CD4-positive, alpha-beta T cell treated with Interleukin-15 for 1 hour (primary cell): ENCODE measurements at regions not wholly inside any gene's neighbourhood (a gene's known extent, or its start where the extent isn't known, plus 50 kb on each side); places are given as distances from the start of the nearest gene placed in this dataset.
"Not testable (repeated sequence)": the region's sequence is repeated elsewhere in the genome, so short reads cannot be mapped to it uniquely, and the experiment has no call there.

Experiments used
- DNase-seq: peaks from one replicate; pipeline ENCODE4 v3.0.0-alpha.2; 2020

- DNase-seq = no peak
These were observed 480.0 kb upstream of the JAG1 start for GRCh38 chr20:11153819-11154218.

DNA sequence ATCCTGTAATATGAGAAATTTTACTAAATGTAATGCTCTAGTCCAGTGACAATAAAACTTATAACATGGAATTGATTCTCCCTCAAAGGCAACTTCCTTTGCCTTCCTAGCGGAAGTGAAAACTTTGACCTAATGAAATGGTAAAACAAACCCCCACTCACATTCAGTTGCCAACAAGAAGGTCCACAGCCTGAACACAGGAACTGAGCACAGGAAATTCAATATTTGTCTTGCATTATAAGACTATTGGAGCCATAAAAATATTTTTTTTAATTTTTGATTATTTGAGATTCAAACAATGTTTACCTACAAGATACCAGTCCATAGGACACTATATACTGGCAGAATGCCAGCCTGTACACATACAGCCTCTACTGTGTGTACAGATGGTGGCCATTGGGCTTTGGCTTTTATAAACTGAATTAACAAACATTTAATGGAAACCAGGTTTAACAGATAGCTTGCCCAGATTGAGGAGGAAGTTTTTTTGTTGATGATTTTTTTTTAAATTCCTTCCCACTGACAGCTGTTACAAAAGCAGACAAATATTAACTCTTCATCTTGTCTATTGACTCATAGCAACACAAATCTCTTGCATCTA, 481.5 kb upstream of the JAG1 start:
- no peak for DNase-seq

DNA sequence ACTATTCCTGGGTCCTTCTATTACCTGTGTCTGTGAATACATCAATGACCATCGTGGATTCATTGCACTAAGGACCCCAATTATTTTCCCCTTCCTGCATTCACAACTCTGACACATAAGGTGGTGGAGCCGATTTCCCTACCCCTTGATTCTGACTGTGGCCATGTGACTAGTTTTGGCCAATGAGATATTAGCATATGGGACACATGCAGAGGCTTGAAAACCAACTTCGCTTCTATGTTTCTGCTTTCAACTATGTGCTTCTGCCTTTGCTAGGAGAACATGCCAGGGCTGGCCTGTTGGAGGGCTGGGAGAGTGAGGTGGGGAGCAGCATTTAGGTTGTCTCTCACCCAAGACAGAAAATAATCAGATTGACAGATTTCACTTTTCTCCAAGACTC, 483.1 kb upstream of the JAG1 start:
- no peak for DNase-seq

DNA sequence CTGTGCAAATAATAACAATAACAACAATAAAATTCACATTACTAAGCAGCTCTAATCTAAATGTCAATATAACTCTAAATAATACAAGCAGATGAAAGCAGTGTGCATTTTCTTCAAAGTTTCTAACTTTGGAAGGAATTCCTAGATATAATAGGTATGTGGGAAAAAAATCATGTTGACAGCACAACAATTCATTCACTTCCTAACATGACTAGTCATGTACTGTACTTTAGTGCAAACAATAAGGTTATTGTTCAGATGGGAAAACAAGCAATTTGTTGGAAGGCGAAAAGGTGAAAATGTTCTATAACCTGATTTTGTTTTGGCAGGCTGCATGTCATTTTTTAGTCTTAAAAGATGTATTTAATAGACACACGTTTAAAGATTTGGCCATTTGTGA, 484.3 kb upstream of the JAG1 start:
- no peak for DNase-seq

DNA sequence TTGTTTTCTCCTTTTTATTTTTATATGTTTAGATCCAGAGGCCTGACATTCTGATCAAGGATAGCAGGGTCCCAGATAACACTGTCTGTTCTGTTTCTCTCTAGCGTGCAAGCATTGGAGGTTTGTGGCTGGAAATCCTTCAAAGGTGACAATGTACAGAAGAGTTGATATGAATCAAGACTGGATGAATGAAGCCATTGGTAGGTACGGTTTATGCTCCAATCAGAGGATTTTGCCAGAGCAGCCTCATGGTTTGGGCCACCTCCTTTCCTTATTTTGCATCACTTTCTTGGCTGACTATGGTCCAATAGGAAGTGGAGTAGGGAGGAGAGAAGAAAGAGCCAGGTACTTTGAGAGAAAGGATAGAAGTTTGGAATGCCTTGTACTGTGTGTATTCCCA, 484.8 kb upstream of the JAG1 start:
- no peak for DNase-seq

DNA sequence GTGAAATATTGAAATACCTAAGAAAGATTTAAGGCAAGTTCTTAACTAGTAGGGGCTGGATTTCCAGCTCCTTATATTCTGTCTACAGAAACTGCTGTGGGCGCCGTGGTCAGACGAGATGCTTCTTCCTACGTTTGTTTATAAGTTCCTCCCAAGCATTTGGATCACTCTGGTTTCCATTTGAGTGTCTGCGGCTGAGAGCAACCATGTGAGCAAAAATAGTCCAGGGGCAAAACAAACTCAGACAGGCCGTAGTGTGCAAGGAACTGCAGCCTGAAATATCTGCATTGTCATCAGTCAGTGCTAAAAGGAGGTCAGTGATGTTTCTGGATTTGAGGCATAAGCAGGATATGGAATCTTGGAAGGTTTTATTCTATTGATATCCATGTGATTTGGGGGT, 485.9 kb upstream of the JAG1 start:
- DNase-seq = no peak

DNA sequence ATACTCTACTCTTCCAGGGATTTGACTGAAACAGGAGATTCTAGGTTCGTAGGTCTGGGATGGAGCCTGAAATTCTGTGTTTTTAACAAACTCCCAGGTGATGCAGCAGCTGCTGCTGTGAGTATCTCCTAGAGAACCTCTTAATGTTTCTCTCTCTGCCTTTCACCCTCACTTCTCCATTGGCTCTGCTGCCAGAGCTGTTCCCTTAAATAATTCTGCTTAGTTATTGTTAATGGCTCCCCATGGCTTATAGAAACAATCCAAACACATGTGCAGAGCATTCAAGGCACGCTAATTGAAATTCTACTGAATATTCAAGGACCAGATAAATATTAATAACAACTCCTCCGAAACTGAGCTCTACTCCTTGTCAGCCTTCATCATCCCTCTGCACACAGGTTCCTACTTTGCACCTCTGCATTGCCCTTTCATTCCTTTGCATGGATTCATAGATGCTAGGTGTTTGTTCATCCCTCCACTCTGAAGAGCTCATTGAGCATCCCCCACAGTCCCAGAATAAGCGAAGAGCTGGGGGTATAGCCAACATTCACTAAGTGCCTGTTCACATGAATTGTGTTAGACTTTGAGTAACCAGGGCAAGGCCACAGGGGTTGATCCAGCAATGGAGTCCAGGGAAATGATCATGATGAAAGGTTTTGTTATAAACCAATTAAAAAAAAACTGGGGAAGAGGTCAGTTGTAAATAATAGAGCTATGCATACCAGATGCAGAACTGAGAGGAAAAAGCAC, 488.4 kb upstream of the JAG1 start:
- no peak for DNase-seq

DNA sequence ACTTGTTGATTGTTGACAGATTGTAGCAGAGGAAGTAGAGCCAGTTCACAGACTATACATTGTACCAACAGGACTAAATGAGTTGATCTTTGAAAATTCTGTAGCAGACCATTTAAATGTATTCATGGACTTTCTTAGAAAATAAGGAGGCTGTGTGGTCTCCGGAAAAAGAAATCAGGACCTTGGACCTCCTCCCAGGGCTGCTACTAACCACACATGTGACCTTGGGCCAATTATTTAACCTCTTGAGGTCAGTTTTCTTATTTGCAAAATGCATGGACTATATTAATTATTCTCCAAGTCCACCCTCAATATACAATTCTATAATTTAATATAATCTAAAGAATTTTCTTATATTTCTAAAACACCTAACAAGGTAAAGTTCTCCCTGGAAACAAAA, 492.0 kb upstream of the JAG1 start:
- no peak for DNase-seq

- DNase-seq = no peak
These were observed 492.9 kb upstream of the JAG1 start for GRCh38 chr20:11166712-11167111.

- no peak for DNase-seq
These were observed 494.2 kb upstream of the JAG1 start for GRCh38 chr20:11168026-11168425.

- DNase-seq = no peak
These were observed 496.2 kb upstream of the JAG1 start for GRCh38 chr20:11170025-11170424.

- DNase-seq = no peak
These were observed 496.8 kb upstream of the JAG1 start for GRCh38 chr20:11170565-11170964.

DNA sequence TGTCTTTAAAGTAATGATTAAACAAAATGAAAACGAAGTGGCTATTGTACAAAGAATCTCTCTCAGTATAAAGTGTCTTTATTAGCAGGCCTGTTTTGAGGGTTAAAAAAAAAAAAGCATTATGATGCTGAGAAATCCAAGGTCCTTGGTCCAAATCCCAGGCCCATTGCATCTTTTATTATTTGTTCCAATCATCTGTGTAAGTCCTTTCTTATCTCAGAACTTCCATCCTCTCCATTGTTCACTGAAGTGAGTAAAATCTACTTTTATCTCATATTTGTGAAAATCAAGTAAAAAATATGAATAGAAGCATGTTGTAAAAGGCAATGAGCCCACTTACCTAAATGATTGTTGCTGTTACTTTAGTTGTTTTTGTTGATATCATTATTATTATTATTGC, 499.1 kb upstream of the JAG1 start:
- no peak for DNase-seq

DNA sequence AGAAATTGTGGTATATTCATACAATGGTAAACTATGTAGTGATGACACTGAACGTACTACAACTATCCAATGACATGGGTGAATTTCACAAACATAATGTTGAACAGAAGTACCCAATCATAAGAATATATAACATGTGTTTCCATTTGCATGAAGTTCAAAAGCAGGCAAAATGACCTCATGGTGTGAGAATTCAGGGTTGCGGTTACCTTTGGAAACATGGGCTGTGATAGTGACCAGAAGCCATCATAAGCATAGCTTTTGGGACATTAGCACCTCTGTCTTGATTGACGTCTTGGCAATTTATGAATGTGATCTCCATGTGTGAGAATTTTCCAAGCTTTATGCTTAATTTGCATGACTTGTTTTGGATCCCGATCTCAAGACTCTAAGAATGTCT, 500.1 kb upstream of the JAG1 start:
- no peak for DNase-seq

GRCh38 chr20:11174861-11175260, 501.1 kb upstream of the JAG1 start:
- DNase-seq = no peak

DNA sequence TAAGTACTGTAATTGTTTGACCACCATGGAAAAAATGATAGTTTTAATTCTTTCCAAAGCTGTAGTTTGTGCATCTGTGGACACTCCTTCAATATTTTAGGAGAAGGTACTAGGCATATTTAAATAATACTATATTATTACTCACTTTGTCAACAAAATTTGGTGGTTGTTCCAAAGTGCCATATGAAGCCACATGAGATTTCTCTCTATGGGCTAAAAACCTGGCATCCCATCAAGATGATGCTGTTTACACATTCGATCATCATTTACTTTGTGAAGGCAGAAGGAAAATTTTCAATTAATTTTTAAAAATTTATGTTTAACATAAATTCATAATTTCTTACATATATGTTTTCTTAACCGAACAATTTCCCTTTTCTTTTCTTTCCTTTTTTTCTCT, 502.6 kb upstream of the JAG1 start:
- no peak for DNase-seq

GRCh38 chr20:11178946-11179654, 505.3 kb upstream of the JAG1 start:
- DNase-seq = no peak

DNA sequence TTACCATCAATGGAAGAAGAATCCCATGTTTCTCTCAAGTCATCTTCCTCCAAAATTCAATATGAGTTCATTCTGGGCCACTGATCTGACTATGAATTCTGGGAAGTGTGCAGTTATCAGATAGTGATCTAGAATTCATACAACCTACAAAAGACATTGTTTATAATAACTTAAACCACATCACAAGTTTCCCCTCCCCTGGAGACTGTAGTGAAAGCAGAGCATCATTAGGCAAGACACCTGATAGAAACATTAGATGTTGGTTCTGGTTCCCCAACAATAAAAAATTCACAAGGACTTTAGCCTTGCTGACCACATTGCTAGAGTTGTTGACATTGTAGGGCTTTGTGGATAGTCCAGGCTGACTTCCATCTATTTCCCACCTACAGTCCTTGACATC, 506.4 kb upstream of the JAG1 start:
- no peak for DNase-seq

- not testable (repeated sequence) for DNase-seq
These were observed 507.3 kb upstream of the JAG1 start for GRCh38 chr20:11181129-11181528.

GRCh38 chr20:11181966-11182365, 508.2 kb upstream of the JAG1 start:
- DNase-seq = no peak

DNA sequence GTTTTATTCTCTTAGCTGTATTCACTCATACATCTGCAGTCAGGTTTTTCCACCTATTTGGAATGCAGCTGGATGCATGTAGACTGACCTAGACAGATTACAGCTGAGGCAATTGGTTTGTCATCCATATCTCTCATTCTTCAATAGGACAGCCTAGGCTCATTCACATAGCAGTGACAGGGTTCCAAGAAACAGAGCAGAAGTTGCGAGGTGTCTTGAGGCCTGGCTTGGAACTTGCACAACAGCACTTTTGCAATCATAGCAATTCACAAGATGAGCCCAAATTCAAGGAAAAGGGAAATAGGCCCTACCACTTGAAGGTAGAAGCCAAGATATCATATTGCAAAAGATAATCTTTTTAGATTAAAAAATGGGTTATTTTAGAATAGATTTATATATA, 508.9 kb upstream of the JAG1 start:
- DNase-seq = no peak

- no peak for DNase-seq
These were observed 512.7 kb upstream of the JAG1 start for GRCh38 chr20:11186301-11187008.

DNA sequence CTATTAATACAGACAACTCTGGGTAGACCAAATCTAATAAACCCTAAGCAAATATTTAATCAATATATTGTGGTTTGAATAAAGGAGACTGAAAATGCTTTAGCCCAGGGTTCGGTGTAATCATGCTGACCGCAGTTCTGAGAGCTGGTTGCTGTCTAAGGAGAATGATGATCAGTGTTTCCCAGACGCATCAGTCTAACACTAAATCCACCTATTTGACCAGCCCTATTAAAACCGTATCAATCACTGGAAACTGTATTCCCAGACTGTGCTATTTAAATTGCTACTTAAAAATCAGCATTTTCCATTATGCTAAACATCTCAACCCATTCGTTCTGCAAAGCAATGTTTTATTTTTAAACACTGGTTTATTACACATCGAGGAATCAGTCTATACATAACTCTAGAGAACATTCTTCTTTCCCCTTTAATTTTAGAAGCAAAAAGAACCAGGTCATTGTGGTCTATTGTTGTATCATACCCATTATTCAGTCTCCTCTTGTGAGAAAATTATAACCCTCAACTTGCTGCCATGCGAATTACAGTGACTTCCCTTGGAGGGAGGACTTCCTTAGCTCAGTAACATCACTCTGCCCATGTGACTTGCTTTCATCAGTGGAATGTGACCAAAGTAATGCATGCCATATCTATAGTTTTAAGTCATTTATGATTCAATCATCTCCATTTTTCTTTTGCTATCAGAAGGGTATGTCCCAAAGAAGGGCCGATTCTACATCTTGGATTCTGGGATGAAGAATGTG, 515.2 kb upstream of the JAG1 start:
- no peak for DNase-seq
